HG03432 (cell line): ENCODE measurements at regions not wholly inside any gene's neighbourhood (a gene's known extent, or its start where the extent isn't known, plus 50 kb on each side); places are given as distances from the start of the nearest gene placed in this dataset.

Source experiments
- ATAC-seq: cut with Tn5 transposase; IDR thresholded peaks from one replicate; pipeline ENCODE4 v1.9.1; 2021; ENCODE audit warnings: mild to moderate bottlenecking, moderate library complexity; ENCODE audit not compliant: unreplicated experiment

DNA sequence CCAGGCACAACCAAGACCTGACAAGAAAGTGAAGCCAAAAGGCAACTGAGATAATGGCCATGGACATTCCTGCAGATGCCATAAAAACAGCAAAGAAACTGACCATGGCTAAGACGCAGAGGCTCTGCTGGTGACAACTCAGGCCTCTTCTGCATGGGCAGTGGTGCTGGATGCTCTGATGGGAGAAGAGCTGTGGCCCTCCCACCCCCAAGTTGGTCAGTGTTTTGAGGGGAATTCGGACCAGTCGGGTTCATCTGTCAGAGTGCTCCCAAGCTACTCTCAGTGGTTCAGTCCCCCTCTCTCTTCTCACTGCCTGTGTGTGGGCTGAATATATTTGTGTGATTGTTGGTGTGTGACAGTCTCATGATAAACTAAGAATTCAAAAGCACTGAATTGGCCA is 79.0 kb upstream of the GPR26 start:
- ATAC-seq = no peak

DNA sequence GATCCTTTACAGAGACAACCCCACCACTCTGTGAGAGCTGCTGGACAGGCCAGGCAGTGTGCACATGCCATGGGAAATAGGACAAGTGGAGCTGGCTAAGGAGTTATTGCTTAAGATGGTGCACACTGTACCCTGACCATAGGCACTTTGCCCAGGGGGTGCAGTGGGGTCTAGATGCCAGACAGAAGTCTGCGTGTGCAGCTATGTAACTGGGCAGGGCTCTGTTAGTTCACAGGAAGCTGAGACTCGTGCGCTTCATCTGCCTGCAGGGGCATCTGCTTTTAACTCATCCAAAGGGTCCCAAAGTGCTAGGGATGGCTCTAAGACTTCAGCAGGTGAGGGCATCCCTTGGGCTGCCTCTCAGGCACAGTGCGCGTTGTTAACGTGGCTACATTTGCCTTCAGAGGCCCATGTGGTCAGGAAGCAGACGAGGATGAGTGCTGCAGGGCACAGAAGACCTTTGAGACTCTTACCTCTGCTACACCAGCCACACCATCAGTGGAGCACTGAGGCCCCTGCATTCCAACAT is 77.7 kb upstream of the GPR26 start:
- no peak for ATAC-seq

DNA sequence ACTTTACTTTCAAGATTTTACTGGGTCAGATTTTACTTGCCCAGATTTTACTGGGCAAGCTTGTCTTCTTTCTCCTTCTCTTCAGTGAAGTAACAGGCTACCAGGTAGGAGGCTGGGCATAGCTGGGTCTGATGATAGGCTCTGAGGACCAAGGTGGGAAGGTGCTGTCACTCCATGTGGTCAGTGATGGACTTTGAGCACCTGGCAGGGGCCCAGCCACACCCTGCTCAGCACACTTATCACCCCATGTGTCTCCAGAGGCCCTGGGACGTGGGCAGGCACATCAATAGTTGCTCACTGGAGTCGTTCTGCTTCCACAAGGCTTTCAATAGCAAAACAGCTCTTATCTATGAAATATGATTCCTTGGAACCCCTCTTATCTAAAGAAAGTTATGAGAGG is 70.5 kb upstream of the GPR26 start:
- ATAC-seq = no peak

- no peak for ATAC-seq
These were observed 68.5 kb upstream of the GPR26 start for GRCh38 chr10:123597676-123598075.

- no peak for ATAC-seq
These were observed 66.7 kb upstream of the GPR26 start for GRCh38 chr10:123599366-123599849.

DNA sequence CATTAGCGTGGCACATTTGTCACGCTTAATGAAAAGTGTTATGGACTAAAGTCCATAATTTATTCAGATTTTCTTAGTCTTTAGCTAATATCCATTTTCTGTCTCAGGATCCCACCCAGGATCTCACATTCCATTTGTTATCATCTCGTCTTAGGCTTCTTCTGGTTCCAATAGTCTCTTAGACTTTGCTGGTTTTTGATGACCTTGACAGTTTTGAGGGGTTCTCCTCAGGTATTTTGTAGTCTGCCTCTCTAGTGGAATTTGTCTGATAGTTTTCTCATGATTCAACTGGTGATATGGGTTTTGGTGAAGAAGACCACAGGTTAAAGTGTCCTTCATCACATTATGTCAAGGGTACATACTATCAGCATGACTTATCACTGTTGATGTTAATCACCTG is 66.0 kb upstream of the GPR26 start:
- no peak for ATAC-seq

DNA sequence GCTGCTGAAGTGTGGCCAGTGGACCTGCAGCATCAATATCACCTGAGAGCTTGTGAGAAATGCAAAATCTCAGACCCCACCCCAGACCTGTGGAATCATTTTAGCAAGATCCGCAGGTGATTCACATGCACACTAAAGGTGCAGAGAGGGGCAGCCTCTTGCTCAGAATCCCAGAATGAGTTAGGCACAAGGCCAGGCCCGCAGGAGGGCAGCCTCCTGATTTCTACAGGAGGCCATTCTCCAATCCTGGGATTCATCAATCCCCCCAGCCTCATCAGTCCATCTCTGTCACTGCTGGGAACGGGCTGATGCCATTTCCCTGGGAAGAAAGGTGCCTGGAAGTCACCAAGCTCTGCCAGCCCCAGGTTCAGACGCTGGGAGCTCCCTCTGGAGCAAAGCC is 63.0 kb upstream of the GPR26 start:
- no peak for ATAC-seq

DNA sequence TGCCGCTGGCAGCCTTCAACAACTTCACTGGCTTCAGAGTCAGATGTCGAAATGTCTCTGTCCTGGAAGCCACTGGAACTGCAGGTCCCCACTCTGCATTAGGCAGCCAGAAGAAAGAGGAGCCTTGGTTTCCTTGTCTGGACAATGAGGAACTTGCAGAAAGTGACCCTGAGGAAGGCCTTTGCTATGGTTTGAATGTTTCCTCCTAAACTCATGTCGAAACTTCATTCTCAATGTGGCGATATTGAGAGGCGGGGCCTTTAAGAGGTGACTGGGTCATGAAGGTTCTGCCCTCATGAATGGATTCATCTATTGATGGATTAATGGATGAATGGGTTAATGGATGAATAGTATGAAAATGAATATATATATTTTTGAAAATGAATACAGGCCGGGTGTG is 61.6 kb upstream of the GPR26 start:
- no peak for ATAC-seq

DNA sequence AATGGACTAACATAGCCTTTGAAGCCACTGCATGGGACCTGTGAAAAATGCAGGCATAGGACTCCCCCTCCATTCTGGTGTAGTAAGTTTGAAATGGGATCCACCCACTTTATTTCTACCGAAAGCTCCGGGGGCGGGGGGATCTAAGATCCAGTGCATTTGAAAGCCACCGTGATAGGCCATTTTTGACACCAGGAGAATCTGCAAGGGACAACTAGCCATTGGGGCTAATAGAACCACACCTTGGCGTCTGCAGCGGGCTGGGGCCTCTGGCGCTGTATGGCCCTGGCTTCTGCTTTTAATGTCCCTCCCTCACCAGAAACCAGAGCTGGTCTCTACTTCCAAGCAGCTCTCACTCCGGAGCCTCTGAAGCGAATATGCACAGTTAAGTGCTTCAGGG is 60.1 kb upstream of the GPR26 start:
- no peak for ATAC-seq

- ATAC-seq = no peak
These were observed 59.2 kb upstream of the GPR26 start for GRCh38 chr10:123606955-123607354.

- no peak for ATAC-seq
These were observed 58.8 kb upstream of the GPR26 start for GRCh38 chr10:123607386-123607785.

GRCh38 chr10:123608047-123608446 is 58.1 kb upstream of the GPR26 start:
- no peak for ATAC-seq

- no peak for ATAC-seq
These were observed 54.9 kb upstream of the GPR26 start for GRCh38 chr10:123611243-123611642.

DNA sequence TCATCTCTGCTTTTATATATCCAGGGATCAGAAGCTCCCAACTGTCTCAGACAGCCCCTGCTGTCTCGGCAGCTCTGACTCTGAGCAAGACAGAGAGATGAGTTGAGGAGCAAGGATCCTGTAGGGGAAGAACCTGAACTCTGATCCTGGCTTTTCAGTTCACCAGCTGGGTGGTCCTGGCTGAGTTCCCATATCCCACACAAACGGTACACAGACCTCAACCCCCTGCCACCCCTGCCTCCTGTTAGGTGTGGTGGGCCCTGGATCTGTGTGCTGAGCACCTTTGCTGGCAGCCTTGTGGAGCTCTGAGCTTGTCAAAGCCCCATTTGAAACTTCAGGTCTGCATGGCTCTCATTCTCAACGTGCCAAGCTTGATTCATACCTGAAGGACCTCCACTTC is 54.3 kb upstream of the GPR26 start:
- ATAC-seq = no peak

DNA sequence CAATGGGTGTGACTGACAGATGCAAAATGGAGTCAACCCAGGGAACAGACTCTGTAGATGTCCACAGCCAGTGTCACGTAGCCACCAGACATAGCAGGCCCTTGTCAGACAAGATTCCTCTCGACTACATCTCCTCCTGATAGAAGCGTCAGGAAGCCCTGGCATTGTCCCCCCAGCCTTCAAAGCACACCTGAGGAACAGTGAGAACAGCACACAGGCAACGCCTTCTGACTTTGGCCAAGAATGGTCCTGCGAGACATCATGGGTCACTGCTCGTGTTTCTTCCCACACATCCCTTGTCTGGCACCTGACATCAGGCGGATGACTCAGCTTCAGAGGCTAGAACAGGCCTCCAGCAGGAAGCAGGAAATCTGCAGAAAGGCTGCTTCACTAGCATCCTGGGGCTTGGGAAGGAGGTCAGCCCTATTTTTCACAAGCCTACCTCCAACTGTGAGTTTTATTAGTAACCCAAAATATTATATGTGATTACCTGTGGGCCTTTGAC is 52.8 kb upstream of the GPR26 start:
- ATAC-seq = no peak

DNA sequence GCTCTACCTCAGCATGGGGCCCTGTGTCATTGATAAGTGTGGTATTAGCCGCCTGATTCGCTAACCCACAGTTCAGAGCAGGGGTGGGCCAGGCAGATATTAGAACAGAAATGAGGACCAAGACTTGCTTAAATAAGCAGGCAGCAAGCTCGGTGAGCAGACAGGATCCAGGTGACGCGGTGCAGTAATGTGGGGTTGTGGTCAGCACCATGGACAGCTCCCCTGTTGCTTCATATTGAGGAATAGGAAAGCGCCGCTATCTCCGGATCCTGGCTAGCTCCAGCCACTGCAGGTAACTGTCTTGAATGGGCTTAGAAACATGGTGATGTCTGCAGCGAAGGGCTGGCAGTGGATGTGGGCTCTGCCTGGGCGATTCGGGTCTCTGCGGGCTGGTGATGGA is 51.3 kb upstream of the GPR26 start:
- no peak for ATAC-seq
